Pancreas (tissue), 10 donors: ENCODE measurements at regions not wholly inside any gene's neighbourhood (a gene's known extent, or its start where the extent isn't known, plus 50 kb on each side); places are given as distances from the start of the nearest gene placed in this dataset.
"Not testable (repeated sequence)": the region's sequence is repeated elsewhere in the genome, so short reads cannot be mapped to it uniquely, and the experiment has no call there.

Source experiments
- ATAC-seq, 4 donors: fragments of 200-7000 bp; cut with Tn5 transposase; one replicate each; pipeline versions ENCODE4 v1.8.0 to v1.9.1; 2020; ENCODE audit warnings: mild to moderate bottlenecking in 4 of 4, moderate library complexity in 4 of 4
- DNase-seq, 6 donors: peaks; one replicate each; pipeline ENCODE4 v3.0.0-alpha.2; 2020
- FAIRE-seq: peaks from 2 replicates; lab custom pipeline; 2012; peaks lifted over from hg19 to GRCh38; lab: Jason Lieb, UNC
- H3K27ac ChIP-seq, 4 donors: fragments of 200-600 bp; sonication (generic); 1 replicate in 3 of 4; 2 replicates in 1 of 4; pipeline versions ENCODE4 v1.5.0 to v1.8.0; 2020
- H3K27me3 ChIP-seq, 4 donors: fragments of 200-600 bp; one replicate each; pipeline ENCODE4 v1.8.0; 2021
- H3K36me3 ChIP-seq, 3 donors: fragments of 200-600 bp; sonication (generic) in 1 of 3; one replicate each; pipeline versions ENCODE4 v1.5.0 to v1.8.0; 2020 to 2021
- H3K4me1 ChIP-seq, 3 donors: fragments of 200-600 bp; one replicate each; pipeline ENCODE4 v1.8.0; 2021
- H3K4me3 ChIP-seq, 4 donors: fragments of 200-600 bp; sonication (generic) in 2 of 4; one replicate each; pipeline versions ENCODE4 v1.5.0 to v1.8.0; 2020 to 2021
- H3K9me3 ChIP-seq, 4 donors: fragments of 200-600 bp; one replicate each; pipeline ENCODE4 v1.8.0; 2021
- CTCF ChIP-seq, 4 donors: fragments of 200-600 bp; sonication (generic) in 3 of 4; IDR thresholded peaks; one replicate each; pipeline versions ENCODE4 v1.5.0 to v1.8.0; 2021; ENCODE audit warnings: antibody characterized with exemption in 4 of 4
- WGBS, 2 donors: extraction: QIAGEN DNeasy Blood & Tissue Kit; methylation state at CpG; one replicate each; pipeline ENCODE4 v1.1.7; 2013; 5-methylcytosine and 5-hydroxymethylcytosine counted together
- intact Hi-C, 3 donors: fragments of 100-400 bp; cut with DNase I; formaldehyde crosslinking; loops; one replicate each; pipeline versions ENCODE4 v1.11.1 to v1.14.2; 2022
- donor health status: healthy with polysubstance abuse.
- donor health status: DM: no; HTN: no; CAD: no; lungs with moderate emphysema.
- donor health status: DM: no; HTN: no; CAD: no.
- donor health status: control.
- donor health status: control.
- donor health status: Bipolar disorder and iron deficiency.
- donor health status: DM: yes; HTN: yes; CAD: no.
- donor health status: DM: no; HTN: no; CAD: no.
- donor health status: DM: no; HTN: no; CAD: no.
- donor health status: DM: yes; HTN: yes; CAD: no.

GRCh38 chr9:32161720-32162119 is 222.7 kb upstream of the ACO1 start:
- 11 to 12% methylated on average over 2 of the region's 2 CpGs for WGBS, 2 donors
- Histone ChIP-seq H3K4me1 (no peaks in the 10 kb centered on the region), H3K4me3 (no peak overlapping the region), H3K36me3 (no peaks in the 10 kb centered on the region), H3K27me3 (no peaks in the 10 kb centered on the region), H3K27ac (no peak overlapping the region), H3K9me3 (no peaks in the 10 kb centered on the region)
- intact Hi-C loops, result no loop called here
- no peak for DNase-seq
- FAIRE-seq, result no peak
- ATAC-seq, result no peak
- no peak for TF ChIP-seq CTCF (IDR thresholded peaks at IDR 0.05)

- intact Hi-C loops, H3K27ac ChIP-seq, H3K4me3 ChIP-seq, H3K9me3 ChIP-seq, H3K36me3 ChIP-seq, H3K4me1 ChIP-seq, FAIRE-seq, DNase-seq, ATAC-seq, H3K27me3 ChIP-seq: not testable (repeated sequence)
- 77 to 83% methylated on average over 8 of the region's 8 CpGs for WGBS, 2 donors
Observed at GRCh38 chr9:32166316-32166715, 218.1 kb upstream of the ACO1 start.

- Histone ChIP-seq H3K9me3 (no peaks in the 10 kb centered on the region), H3K27ac (no peak overlapping the region), H3K4me3 (no peak overlapping the region), H3K27me3 (no peaks in the 10 kb centered on the region), H3K4me1 (no peaks in the 10 kb centered on the region), H3K36me3 (no peaks in the 10 kb centered on the region)
- intact Hi-C loops, result no loop called here
- no peak for FAIRE-seq
- no peak for TF ChIP-seq CTCF (IDR thresholded peaks at IDR 0.05)
- ATAC-seq, result no peak
- WGBS, 2 donors, result 16% methylated on average over 3 of the region's 3 CpGs
- DNase-seq, result no peak
Observed at GRCh38 chr9:32171339-32171738, 213.1 kb upstream of the ACO1 start.

GRCh38 chr9:32172256-32172655 is 212.2 kb upstream of the ACO1 start:
- Histone ChIP-seq H3K4me1 (no peaks in the 10 kb centered on the region), H3K27ac (no peak overlapping the region), H3K27me3 (no peaks in the 10 kb centered on the region), H3K4me3 (no peak overlapping the region), H3K9me3 (no peaks in the 10 kb centered on the region), H3K36me3 (no peaks in the 10 kb centered on the region)
- FAIRE-seq, result no peak
- intact Hi-C loops, result no loop called here
- no peak for DNase-seq
- no peak for TF ChIP-seq CTCF (IDR thresholded peaks at IDR 0.05)
- ATAC-seq, result no peak

GRCh38 chr9:32177396-32177795 is 207.0 kb upstream of the ACO1 start:
- FAIRE-seq (no peak), ATAC-seq (no peak), DNase-seq (no peak)
- intact Hi-C loops, result no loop called here
- TF ChIP-seq CTCF (IDR thresholded peaks at IDR 0.05), result no peak
- no peak overlapping the region for H3K4me3 ChIP-seq
- H3K27me3 ChIP-seq, result no peaks in the 10 kb centered on the region
- no peaks in the 10 kb centered on the region for H3K9me3 ChIP-seq
- H3K36me3 ChIP-seq, result no peaks in the 10 kb centered on the region
- 64 to 72% methylated on average over 3 of the region's 3 CpGs for WGBS, 2 donors
- H3K4me1 ChIP-seq, result no peaks in the 10 kb centered on the region
- no peak overlapping the region for H3K27ac ChIP-seq

- H3K36me3 ChIP-seq, result no peaks in the 10 kb centered on the region
- ATAC-seq, result no peak
- H3K27ac ChIP-seq, result no peak overlapping the region
- FAIRE-seq, result no peak
- intact Hi-C loops, result no loop called here
- H3K27me3 ChIP-seq, result no peaks in the 10 kb centered on the region
- H3K4me1 ChIP-seq, result no peaks in the 10 kb centered on the region
- TF ChIP-seq CTCF (IDR thresholded peaks at IDR 0.05), result no peak
- H3K9me3 ChIP-seq, result no peaks in the 10 kb centered on the region
- DNase-seq, result no peak
- H3K4me3 ChIP-seq, result no peak overlapping the region
- WGBS, 2 donors, result 35 to 83% methylated on average over 1 of the region's 1 CpG
Observed at GRCh38 chr9:32180597-32180996, 203.8 kb upstream of the ACO1 start.
